ENCODE measurements at regions not wholly inside any gene's neighbourhood (a gene's known extent, or its start where the extent isn't known, plus 50 kb on each side); places are given as distances from the start of the nearest gene placed in this dataset.

DNA sequence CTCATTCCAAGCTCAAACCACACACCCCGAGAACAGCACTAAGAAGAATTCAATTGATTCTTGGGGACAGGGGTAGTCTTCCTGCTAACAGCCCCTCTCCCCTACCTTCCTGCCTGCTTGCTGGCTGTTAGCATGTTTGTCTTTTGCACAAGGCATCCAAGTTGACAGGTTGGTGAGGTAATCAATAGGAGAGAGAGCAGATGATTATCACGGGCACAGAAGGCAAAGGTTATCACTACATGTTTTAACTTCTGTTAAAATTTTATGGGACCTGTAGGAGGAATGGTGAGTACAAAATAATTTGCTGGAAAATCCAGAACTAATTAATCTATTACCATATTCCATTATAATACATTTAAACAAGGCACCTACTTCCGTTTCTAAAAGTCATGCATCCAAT is 442.1 kb upstream of the TCF4 start (continued):
- TF ChIP-seq, protein P1, sequence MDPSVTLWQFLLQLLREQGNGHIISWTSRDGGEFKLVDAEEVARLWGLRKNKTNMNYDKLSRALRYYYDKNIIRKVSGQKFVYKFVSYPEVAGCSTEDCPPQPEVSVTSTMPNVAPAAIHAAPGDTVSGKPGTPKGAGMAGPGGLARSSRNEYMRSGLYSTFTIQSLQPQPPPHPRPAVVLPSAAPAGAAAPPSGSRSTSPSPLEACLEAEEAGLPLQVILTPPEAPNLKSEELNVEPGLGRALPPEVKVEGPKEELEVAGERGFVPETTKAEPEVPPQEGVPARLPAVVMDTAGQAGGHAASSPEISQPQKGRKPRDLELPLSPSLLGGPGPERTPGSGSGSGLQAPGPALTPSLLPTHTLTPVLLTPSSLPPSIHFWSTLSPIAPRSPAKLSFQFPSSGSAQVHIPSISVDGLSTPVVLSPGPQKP (IDR thresholded peaks at IDR 0.05; ENCODE audit: low read depth, low read length), result no peak
- TF ChIP-seq EHMT2 (IDR thresholded peaks at IDR 0.05; ENCODE audit: low read depth) (no peak), BHLHE40 (IDR thresholded peaks at IDR 0.05; ENCODE audit: low read depth, low read length) (no peak), FOSL2 (IDR thresholded peaks at IDR 0.05) (no peak), FOSL2 (CRISPR knock-in tag; IDR thresholded peaks at IDR 0.05) (no peak), ZFP36 (IDR thresholded peaks at IDR 0.05; ENCODE audit: borderline replicate concordance, partially characterized antibody) (no peak)
- TF ChIP-seq, protein P2, sequence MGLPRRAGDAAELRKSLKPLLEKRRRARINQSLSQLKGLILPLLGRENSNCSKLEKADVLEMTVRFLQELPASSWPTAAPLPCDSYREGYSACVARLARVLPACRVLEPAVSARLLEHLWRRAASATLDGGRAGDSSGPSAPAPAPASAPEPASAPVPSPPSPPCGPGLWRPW (IDR thresholded peaks at IDR 0.05), result no peak

DNA sequence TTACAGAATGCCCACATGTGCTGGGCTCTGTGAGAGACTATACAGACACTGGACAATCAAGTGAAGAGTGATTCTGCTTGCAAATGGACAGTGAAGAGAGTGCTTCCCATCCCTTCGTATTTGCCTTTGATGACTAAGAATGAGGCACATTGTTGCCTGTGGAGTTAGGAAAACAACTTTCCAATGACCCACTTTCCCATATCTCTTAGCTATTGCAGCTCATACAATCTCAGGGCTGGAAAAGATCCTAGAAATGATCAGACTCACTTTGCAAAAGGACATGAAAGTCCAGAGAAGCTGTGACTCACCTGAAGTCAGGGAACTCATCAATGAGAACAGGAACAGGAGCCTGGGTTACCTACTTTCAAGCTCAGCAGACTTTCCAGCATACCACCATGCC is 440.5 kb upstream of the TCF4 start:
- no peak overlapping the region for H3K27ac ChIP-seq
- 9% methylated on average over 1 of the region's 1 CpG for WGBS (ENCODE audit: missing lambda C conversion rate)
- DNase-seq (ENCODE audit: low read depth in 1 of 2, low spot score in 1 of 2) (peak; percentile 1 to 24), FAIRE-seq (no peak), ATAC-seq (no peak)
- H3K4me2 ChIP-seq, result no peak overlapping the region
- POLR2A ChIA-PET, result no interaction called here
- H3K4me1 ChIP-seq, result no peaks in the 10 kb centered on the region
- no peaks in the 10 kb centered on the region for H3K9me3 ChIP-seq
- no peak for TF ChIP-seq KDM1A (IDR thresholded peaks at IDR 0.05; ENCODE audit: low read depth)
- TF ChIP-seq RARB (CRISPR knock-in tag; IDR thresholded peaks at IDR 0.05), result no peak
- TF ChIP-seq FOSB (CRISPR knock-in tag; IDR thresholded peaks at IDR 0.05), result no peak
- no peak for TF ChIP-seq HOXB13 (CRISPR knock-in tag; IDR thresholded peaks at IDR 0.05; ENCODE audit: low read depth)
- no peak for TF ChIP-seq MYC (IDR thresholded peaks at IDR 0.05; ENCODE audit: borderline replicate concordance, low read length)
- TF ChIP-seq RCOR1 (IDR thresholded peaks at IDR 0.05; ENCODE audit: low read depth, low read length), result no peak
- TF ChIP-seq HEYL (CRISPR knock-in tag; IDR thresholded peaks at IDR 0.05), result no peak
- TF ChIP-seq HOXA7 (CRISPR knock-in tag; IDR thresholded peaks at IDR 0.05), result no peak
- TF ChIP-seq, protein P3, sequence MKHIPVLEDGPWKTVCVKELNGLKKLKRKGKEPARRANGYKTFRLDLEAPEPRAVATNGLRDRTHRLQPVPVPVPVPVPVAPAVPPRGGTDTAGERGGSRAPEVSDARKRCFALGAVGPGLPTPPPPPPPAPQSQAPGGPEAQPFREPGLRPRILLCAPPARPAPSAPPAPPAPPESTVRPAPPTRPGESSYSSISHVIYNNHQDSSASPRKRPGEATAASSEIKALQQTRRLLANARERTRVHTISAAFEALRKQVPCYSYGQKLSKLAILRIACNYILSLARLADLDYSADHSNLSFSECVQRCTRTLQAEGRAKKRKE (CRISPR knock-in tag; IDR thresholded peaks at IDR 0.05; ENCODE audit: low read depth), result no peak
- no peak for TF ChIP-seq TFCP2L1 (CRISPR knock-in tag; IDR thresholded peaks at IDR 0.05)
- TF ChIP-seq CBX8 (IDR thresholded peaks at IDR 0.05), result no peak
- no peak for TF ChIP-seq NFE2L2 (conservative IDR thresholded peaks at IDR 0.05; ENCODE audit: low read length)
- TF ChIP-seq CBX2 (IDR thresholded peaks at IDR 0.05; ENCODE audit: borderline replicate concordance, low read depth), result no peak
- no peak for TF ChIP-seq NPAS2 (CRISPR knock-in tag; IDR thresholded peaks at IDR 0.05; ENCODE audit: borderline replicate concordance)
- TF ChIP-seq, protein P4, sequence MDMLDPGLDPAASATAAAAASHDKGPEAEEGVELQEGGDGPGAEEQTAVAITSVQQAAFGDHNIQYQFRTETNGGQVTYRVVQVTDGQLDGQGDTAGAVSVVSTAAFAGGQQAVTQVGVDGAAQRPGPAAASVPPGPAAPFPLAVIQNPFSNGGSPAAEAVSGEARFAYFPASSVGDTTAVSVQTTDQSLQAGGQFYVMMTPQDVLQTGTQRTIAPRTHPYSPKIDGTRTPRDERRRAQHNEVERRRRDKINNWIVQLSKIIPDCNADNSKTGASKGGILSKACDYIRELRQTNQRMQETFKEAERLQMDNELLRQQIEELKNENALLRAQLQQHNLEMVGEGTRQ (IDR thresholded peaks at IDR 0.05), result no peak
- no peak for TF ChIP-seq NR3C1 (IDR thresholded peaks at IDR 0.05)
- no peak for TF ChIP-seq TP53 (CRISPR knock-in tag; IDR thresholded peaks at IDR 0.05)
- no peak for TF ChIP-seq PHF8 (IDR thresholded peaks at IDR 0.05; ENCODE audit: borderline replicate concordance, low read depth)
- TF ChIP-seq, protein P5, sequence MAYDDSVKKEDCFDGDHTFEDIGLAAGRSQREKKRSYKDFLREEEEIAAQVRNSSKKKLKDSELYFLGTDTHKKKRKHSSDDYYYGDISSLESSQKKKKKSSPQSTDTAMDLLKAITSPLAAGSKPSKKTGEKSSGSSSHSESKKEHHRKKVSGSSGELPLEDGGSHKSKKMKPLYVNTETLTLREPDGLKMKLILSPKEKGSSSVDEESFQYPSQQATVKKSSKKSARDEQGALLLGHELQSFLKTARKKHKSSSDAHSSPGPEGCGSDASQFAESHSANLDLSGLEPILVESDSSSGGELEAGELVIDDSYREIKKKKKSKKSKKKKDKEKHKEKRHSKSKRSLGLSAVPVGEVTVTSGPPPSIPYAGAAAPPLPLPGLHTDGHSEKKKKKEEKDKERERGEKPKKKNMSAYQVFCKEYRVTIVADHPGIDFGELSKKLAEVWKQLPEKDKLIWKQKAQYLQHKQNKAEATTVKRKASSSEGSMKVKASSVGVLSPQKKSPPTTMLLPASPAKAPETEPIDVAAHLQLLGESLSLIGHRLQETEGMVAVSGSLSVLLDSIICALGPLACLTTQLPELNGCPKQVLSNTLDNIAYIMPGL (CRISPR knock-in tag; IDR thresholded peaks at IDR 0.05; ENCODE audit: borderline replicate concordance), result no peak
- no peak overlapping the region for H3K4me3 ChIP-seq
- CTCF ChIA-PET, result interaction anchor here (0.6 kb wide), 1 partner anchor 26 kb away, joined by 4 read pairs; no protein-coding TSS in a partner anchor
